Small intestine (tissue), 7 donors: ENCODE measurements at regions not wholly inside any gene's neighbourhood (a gene's known extent, or its start where the extent isn't known, plus 50 kb on each side); places are given as distances from the start of the nearest gene placed in this dataset.

Source experiments
- DNase-seq, 2 donors: peaks; one replicate each; pipeline versions ENCODE4 v3.0.0 to v3.0.0-alpha.2; 2013
- FAIRE-seq: peaks from 2 replicates; lab custom pipeline; 2012; peaks lifted over from hg19 to GRCh38; lab: Jason Lieb, UNC
- H3K27ac ChIP-seq, 3 donors: one replicate each; pipeline ENCODE4 v1.5.1; 2013; ENCODE audit warnings: low read length in 2 of 3, mild to moderate bottlenecking in 2 of 3, control low read depth in 1 of 3, inconsistent platforms in 1 of 3, low read depth in 1 of 3, moderate library complexity in 1 of 3
- H3K27me3 ChIP-seq, 3 donors: one replicate each; pipeline ENCODE4 v1.6.1; 2013; ENCODE audit warnings: low read length in 3 of 3, inconsistent platforms in 1 of 3; ENCODE audit not compliant: control insufficient read depth in 3 of 3, insufficient read depth in 3 of 3
- H3K36me3 ChIP-seq, 3 donors: one replicate each; pipeline ENCODE4 v1.6.1; 2013; ENCODE audit warnings: low read length in 3 of 3, inconsistent platforms in 1 of 3, low read depth in 1 of 3, mild to moderate bottlenecking in 1 of 3, moderate library complexity in 1 of 3; ENCODE audit not compliant: control insufficient read depth in 3 of 3, insufficient read depth in 2 of 3
- H3K4me1 ChIP-seq, 3 donors: one replicate each; pipeline ENCODE4 v1.6.1; 2013; ENCODE audit warnings: low read length in 2 of 3, inconsistent platforms in 1 of 3, low read depth in 1 of 3, mild to moderate bottlenecking in 1 of 3, moderate library complexity in 1 of 3; ENCODE audit not compliant: control insufficient read depth in 3 of 3, insufficient read depth in 2 of 3
- H3K4me3 ChIP-seq, 3 donors: one replicate each; pipeline ENCODE4 v1.5.1; 2013; ENCODE audit warnings: low read length in 3 of 3, control low read depth in 1 of 3, inconsistent platforms in 1 of 3, low read depth in 1 of 3, mild to moderate bottlenecking in 1 of 3, moderate library complexity in 1 of 3
- H3K9me3 ChIP-seq, 2 donors: one replicate each; pipeline ENCODE4 v1.6.1; 2013; ENCODE audit warnings: low read depth in 1 of 2, low read length in 1 of 2; ENCODE audit not compliant: control insufficient read depth in 2 of 2, insufficient read depth in 1 of 2
- WGBS, 3 donors: extraction: QIAGEN DNeasy Blood & Tissue Kit; methylation state at CpG; one replicate each; pipeline ENCODE4 v1.1.7; 2013; 5-methylcytosine and 5-hydroxymethylcytosine counted together
- donor health status: healthy with polysubstance abuse.
- donor health status: control.
- donor health status: control.
- donor health status: Bipolar disorder and iron deficiency.
- donor health status: healthy.

DNA sequence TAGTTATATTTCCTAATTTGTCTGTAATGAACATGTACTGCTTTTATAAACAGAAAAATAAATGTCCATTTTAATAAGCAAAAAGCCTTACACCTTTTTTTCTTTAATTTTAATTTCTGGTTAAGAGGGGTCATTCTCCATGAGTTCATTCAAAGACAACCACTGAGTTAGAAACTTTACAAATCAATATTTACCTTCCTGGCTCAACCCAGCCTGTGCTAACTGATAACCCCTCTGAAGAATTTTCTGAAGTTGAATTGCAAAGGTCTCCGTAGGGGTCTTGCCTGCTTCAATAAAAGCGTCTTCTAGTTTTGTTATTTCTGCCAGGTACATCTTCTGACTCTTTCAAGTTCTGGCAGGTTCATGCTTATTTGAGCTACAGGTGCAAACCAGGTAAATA is 440.4 kb upstream of the SALL1 start:
- no peak for DNase-seq
- no peak overlapping the region for H3K27ac ChIP-seq
- no peaks in the 10 kb centered on the region for H3K9me3 ChIP-seq
- WGBS, 3 donors = 9 to 25% (median 22%) methylated on average over 2 of the region's 2 CpGs
- H3K27me3 ChIP-seq = peaks cover 0 to 6% (median 0%) of the 10 kb centered on the region in 3 donors
- H3K36me3 ChIP-seq = no peaks in the 10 kb centered on the region
- H3K4me1 ChIP-seq = no peaks in the 10 kb centered on the region
- FAIRE-seq = no peak
- no peak overlapping the region for H3K4me3 ChIP-seq

DNA sequence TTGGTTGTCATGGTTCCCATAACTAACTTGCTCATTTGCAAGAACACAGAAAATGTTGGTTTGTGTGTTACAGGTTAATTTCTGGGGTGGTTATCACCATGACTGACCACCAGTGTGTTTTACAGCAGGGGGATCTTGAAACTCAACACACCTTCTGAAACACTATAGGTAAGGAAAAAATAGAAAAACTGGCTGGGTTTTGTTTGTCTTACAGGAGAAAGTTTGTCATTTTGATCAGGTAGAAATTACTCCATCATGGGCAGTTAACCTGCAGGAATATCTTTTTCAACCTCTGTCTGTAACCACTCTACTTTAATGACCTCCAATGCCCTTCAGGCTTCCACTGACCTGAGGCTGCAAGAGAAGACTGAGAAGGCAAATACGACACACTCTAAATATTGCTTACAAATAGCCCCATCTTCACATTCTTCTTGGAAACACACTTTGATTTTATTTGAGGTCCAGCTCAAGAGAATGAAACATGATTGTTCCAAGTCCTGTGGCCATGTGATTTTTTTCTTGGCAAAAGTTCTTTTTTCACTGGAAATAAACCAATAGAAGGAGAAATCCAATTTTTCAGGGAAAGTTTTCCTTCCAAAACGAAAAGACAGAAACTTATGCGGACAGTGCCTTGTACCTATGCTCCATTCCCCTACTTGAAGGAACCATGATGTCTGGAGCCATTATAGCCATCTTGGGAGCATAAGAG is 428.7 kb upstream of the SALL1 start:
- no peak overlapping the region for H3K4me3 ChIP-seq
- no peaks in the 10 kb centered on the region for H3K36me3 ChIP-seq
- peaks cover 0 to 2% (median 0%) of the 10 kb centered on the region in 3 donors for H3K27me3 ChIP-seq
- no peak for FAIRE-seq
- no peaks in the 10 kb centered on the region for H3K9me3 ChIP-seq
- H3K4me1 ChIP-seq = no peaks in the 10 kb centered on the region
- H3K27ac ChIP-seq = no peak overlapping the region
- no peak for DNase-seq
- 72 to 84% (median 73%) methylated on average over 3 of the region's 3 CpGs for WGBS, 3 donors

DNA sequence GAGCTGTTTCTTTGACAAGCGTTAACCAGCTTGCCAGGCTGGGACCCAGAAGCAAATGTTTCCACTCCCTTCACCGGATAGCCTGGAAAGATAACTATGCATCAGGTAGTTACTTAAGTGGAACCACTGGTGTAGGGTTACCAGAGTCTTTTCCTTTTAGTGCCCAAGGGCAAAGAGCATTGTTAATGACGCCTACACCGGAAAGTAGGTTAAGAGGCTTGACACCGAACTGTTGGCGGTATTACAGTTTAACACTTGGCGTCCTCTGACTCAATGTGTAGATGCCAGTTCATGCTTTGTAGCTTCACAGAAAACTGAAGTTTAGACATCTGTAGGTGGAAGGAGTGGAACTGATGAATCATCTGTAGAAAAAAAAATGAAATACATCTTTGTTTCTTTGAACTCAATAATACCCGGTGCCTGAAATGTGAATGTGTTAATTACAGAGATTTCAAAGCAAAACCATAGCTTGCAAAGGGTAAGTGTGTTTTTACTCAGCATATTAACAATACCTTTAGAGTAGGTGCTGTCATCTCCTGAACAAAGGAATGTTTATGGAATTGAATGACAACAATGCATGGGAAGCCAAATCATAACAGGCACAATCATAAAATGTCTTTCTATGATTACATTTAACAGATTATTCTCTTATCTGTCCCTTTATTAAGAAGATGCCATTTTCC is 426.7 kb upstream of the SALL1 start:
- Histone ChIP-seq H3K4me3 (no peak overlapping the region), H3K36me3 (no peaks in the 10 kb centered on the region), H3K4me1 (no peaks in the 10 kb centered on the region), H3K9me3 (no peaks in the 10 kb centered on the region), H3K27ac (no peak overlapping the region), H3K27me3 (peaks cover 0 to 2% (median 0%) of the 10 kb centered on the region in 3 donors)
- FAIRE-seq = no peak
- WGBS, 3 donors = 13 to 31% (median 24%) methylated on average over 8 of the region's 8 CpGs
- DNase-seq = peak in 1 of 2 donors; percentile 11

DNA sequence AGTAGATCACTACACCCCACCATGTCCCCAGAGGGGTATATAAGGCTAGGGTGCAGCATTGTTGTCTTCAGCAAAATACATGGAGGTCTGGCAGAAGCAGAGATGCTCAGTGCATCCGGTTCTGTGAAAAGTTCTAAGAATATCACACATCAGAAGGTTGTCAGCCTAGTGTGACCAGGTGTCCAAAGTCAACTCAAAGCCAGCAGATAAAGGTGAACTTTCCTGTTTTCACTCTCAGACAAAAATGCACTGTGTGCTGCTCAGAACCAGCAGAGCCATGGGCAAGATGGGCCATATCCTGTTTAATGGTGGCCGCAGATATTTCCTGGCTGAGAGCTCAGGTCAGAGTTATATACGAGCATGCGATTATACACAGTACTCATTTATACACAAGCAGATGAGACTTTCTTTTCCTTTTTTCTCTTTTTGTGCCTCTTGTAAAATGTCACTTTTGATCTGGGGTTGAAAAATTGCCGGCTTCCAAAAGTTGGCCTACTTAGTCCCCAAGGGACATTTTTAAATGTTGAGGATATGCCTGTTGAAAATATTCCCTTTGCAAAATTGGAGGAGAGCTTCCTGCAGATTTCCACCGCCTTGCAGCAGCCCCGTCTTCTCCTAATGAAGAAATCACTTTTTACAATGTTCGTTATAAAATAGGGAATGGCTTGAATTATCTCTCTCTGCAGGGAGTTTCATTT is 425.6 kb upstream of the SALL1 start:
- Histone ChIP-seq H3K4me1 (no peaks in the 10 kb centered on the region), H3K27me3 (peaks cover 0 to 2% (median 0%) of the 10 kb centered on the region in 3 donors), H3K36me3 (no peaks in the 10 kb centered on the region), H3K9me3 (no peaks in the 10 kb centered on the region), H3K4me3 (no peak overlapping the region), H3K27ac (no peak overlapping the region)
- FAIRE-seq = no peak
- no peak for DNase-seq
- WGBS, 3 donors = 72 to 89% (median 83%) methylated on average over 8 of the region's 8 CpGs

DNA sequence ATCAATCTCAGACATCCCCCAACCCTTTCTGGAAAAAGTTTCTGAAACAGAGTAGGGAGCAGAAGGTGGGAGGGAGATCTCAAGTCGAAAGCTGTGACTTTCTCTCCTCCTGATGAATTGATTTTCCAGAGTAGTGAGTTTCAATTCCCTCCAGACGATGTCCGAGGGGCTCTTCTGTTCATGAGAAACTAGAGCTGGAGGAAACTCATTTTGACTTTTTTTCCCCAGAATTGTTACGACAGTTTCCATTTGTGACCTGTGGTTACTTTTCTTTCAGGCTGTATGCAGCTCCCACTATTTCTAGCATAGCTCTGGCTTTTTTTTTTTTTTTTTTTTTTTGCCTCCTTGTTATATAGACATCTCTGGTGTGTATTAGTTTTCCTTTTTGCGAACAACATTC is 422.1 kb upstream of the SALL1 start:
- no peak for FAIRE-seq
- Histone ChIP-seq H3K4me1 (no peaks in the 10 kb centered on the region), H3K36me3 (no peaks in the 10 kb centered on the region), H3K9me3 (no peaks in the 10 kb centered on the region), H3K27ac (no peak overlapping the region), H3K4me3 (no peak overlapping the region), H3K27me3 (peaks cover 0 to 2% (median 2%) of the 10 kb centered on the region in 3 donors)
- no peak for DNase-seq
- WGBS, 3 donors = 71 to 81% (median 74%) methylated on average over 5 of the region's 5 CpGs

DNA sequence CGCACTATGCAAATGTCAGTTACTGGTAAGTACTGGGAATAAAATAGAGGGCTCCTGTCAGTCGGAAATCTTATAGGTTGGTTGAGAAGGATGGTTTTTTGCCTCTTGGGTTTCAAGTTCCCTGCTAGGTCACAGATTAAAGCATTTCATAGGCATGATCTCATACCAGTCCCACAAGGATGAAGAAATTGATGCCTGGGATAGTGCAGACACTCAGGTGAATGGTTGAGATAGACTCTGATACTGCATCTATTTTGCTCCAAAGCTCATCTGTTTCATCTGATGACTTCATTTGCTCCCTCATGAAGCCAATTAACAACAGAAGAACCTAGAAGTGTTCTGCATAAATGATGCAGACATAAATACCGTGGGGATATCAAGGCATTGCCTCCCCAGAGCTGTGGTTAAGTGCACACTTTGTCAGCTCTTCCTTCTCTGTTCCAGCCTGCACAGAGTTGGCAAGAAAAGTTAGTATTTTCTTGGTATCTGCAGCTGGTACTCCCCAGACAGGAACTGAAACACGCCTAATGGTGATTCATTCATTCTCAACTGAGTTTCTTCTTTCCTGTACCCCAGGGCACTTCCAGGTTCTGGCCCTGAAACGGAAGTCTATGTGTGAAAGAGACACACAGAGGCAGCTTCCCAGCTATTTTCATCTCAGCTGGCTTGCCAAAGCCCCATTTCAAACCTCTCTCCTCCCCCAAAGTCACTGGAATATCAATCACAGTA is 418.3 kb upstream of the SALL1 start:
- no peaks in the 10 kb centered on the region for H3K36me3 ChIP-seq
- 57 to 67% (median 60%) methylated on average over 5 of the region's 5 CpGs for WGBS, 3 donors
- H3K27me3 ChIP-seq = peaks cover 0 to 2% (median 0%) of the 10 kb centered on the region in 3 donors
- H3K27ac ChIP-seq = no peak overlapping the region
- H3K4me3 ChIP-seq = no peak overlapping the region
- no peaks in the 10 kb centered on the region for H3K4me1 ChIP-seq
- no peaks in the 10 kb centered on the region for H3K9me3 ChIP-seq
- DNase-seq (no peak), FAIRE-seq (no peak)

DNA sequence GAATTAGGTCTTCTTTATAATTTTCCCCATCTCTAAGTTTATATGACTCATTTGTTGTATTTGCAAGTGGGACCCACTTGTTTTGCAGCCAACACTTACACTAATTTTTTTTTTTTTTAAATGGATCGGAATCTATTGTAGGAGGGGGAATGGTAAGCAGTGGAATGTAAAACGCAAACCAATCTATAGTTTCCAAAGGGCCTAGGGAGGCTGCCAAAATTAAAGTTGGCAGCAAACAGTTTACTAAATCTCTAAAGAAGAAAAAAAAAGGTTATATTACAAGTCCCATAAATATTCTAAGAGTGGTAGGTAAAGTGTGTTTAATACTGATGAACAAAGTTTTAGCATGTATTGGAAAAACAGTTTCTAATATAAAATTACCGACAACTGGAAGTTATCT is 416.8 kb upstream of the SALL1 start:
- peaks cover 0 to 2% (median 0%) of the 10 kb centered on the region in 3 donors for H3K27me3 ChIP-seq
- no peaks in the 10 kb centered on the region for H3K4me1 ChIP-seq
- DNase-seq (no peak), FAIRE-seq (no peak)
- no peak overlapping the region for H3K4me3 ChIP-seq
- no peaks in the 10 kb centered on the region for H3K36me3 ChIP-seq
- 69 to 88% (median 87%) methylated on average over 3 of the region's 3 CpGs for WGBS, 3 donors
- no peaks in the 10 kb centered on the region for H3K9me3 ChIP-seq
- H3K27ac ChIP-seq = no peak overlapping the region

DNA sequence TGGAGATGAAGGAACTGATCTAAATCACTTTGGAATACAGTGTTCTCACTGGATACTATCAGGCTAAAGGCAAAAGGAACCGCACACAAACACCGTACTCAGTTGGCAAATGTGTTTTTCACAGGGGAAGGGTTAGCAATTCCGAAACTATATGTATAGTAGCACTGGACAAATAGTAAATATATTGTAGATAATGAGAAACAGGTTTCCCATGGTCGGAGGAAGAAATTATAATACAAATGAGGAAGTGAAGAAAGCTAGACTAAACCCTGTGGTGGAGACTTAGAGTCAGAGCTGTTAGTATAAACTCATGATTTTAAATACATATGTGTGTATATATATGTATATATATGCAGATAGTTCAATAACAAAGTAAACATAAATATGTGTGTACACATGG is 414.1 kb upstream of the SALL1 start:
- Histone ChIP-seq H3K9me3 (no peaks in the 10 kb centered on the region), H3K4me1 (no peaks in the 10 kb centered on the region), H3K4me3 (no peak overlapping the region), H3K27me3 (peaks cover 0 to 2% (median 0%) of the 10 kb centered on the region in 3 donors), H3K27ac (no peak overlapping the region), H3K36me3 (no peaks in the 10 kb centered on the region)
- no peak for DNase-seq
- no peak for FAIRE-seq
- 80 to 81% (median 80%) methylated on average over 4 of the region's 4 CpGs for WGBS, 3 donors
